DOHH2 (cell line): ENCODE measurements at regions not wholly inside any gene's neighbourhood (a gene's known extent, or its start where the extent isn't known, plus 50 kb on each side); places are given as distances from the start of the nearest gene placed in this dataset.

Experiments used
- CTCF ChIP-seq: fragments of 200-600 bp; sonication (generic); IDR thresholded peaks from one replicate; pipeline ENCODE4 v1.5.1; 2014; ENCODE audit warnings: antibody characterized with exemption, mild to moderate bottlenecking, low read depth, low read length; ENCODE audit not compliant: poor library complexity, severe bottlenecking
- EZH2phosphoT487 ChIP-seq: fragments of 200-600 bp; sonication (generic); IDR thresholded peaks from 2 replicates; pipeline ENCODE4 v1.6.1; 2017; ENCODE audit warnings: borderline replicate concordance, mild to moderate bottlenecking, antibody characterized with exemption, low read length, moderate library complexity, mixed read lengths

- TF ChIP-seq CTCF (no peak), EZH2phosphoT487 (no peak)
Observed at GRCh38 chr4:132384709-132385108, 764.4 kb upstream of the PCDH10 start.
